MCF 10A (cell line): ENCODE measurements at regions not wholly inside any gene's neighbourhood (a gene's known extent, or its start where the extent isn't known, plus 50 kb on each side); places are given as distances from the start of the nearest gene placed in this dataset.

Source experiments
- BruUV-seq: library from RNA; stranded (reverse); fragments of 400-500 nt; replicated peaks from 2 replicates; lab custom pipeline; 2021; lab: Mats Ljungman, UMichigan
- CTCF ChIA-PET: fragments of 300-600 bp; sonication (Branson Sonifier 250); formaldehyde crosslinking; extraction: SDS; loops from one replicate; lab custom pipeline; 2021; ENCODE audit warnings: antibody characterized with exemption, inconsistent platforms; lab: Yijun Ruan, JAX
- POLR2A ChIA-PET: fragments of 300-600, 350-650 bp; sonication (Branson Sonifier 250); formaldehyde crosslinking; extraction: SDS; loops from one replicate; lab custom pipeline; 2020; ENCODE audit warnings: antibody characterized with exemption, inconsistent platforms; lab: Yijun Ruan, JAX
- DNase-seq: peaks from one replicate; pipeline ENCODE4 v3.0.0-alpha.2; 2018; ENCODE audit not compliant: unreplicated experiment
- H3K27ac Mint-ChIP-seq: one replicate; pipeline ENCODE4 v1.8.0; 2022; ENCODE audit warnings: mild to moderate bottlenecking, low read depth, mixed read lengths; ENCODE audit not compliant: unreplicated experiment
- H3K27me3 Mint-ChIP-seq: one replicate; pipeline ENCODE4 v1.8.0; 2022; ENCODE audit warnings: mixed read lengths; ENCODE audit not compliant: insufficient read depth, unreplicated experiment
- H3K36me3 Mint-ChIP-seq: one replicate; pipeline ENCODE4 v1.8.0; 2022; ENCODE audit warnings: mild to moderate bottlenecking, moderate library complexity, mixed read lengths; ENCODE audit not compliant: insufficient read depth, unreplicated experiment
- H3K4me1 Mint-ChIP-seq: one replicate; pipeline ENCODE4 v1.8.0; 2022; ENCODE audit warnings: mixed read lengths; ENCODE audit not compliant: insufficient read depth, unreplicated experiment
- H3K4me3 Mint-ChIP-seq: one replicate; pipeline ENCODE4 v1.8.0; 2022; ENCODE audit warnings: mild to moderate bottlenecking, moderate library complexity, mixed read lengths; ENCODE audit not compliant: unreplicated experiment
- H3K9me3 Mint-ChIP-seq: one replicate; pipeline ENCODE4 v1.8.0; 2022; ENCODE audit warnings: mixed read lengths; ENCODE audit not compliant: unreplicated experiment
- CTCF ChIP-seq: fragments of 200-600 bp; IDR thresholded peaks from one replicate; pipeline ENCODE4 v1.8.0; 2022; ENCODE audit warnings: antibody characterized with exemption, mild to moderate bottlenecking; ENCODE audit not compliant: unreplicated experiment
- intact Hi-C: fragments of 100-400 bp; cut with micrococcal nuclease; formaldehyde crosslinking; loops from 2 replicates; pipeline ENCODE4 v1.14.1; 2022

- ChIA-PET POLR2A (no interaction called here), CTCF (interaction anchor here (0.6 to 1.6 kb wide), 2 partner anchors 25 to 26 kb away, joined by 4 to 6 read pairs; no protein-coding TSS in a partner anchor)
- DNase-seq: no peak
- no peak for TF ChIP-seq CTCF
- peaks cover 8% of the 10 kb centered on the region for H3K9me3 Mint-ChIP-seq
- H3K36me3 Mint-ChIP-seq: no peaks in the 10 kb centered on the region
- H3K27me3 Mint-ChIP-seq: no peaks in the 10 kb centered on the region
- H3K4me3 Mint-ChIP-seq: no peak overlapping the region
- no peak overlapping the region for H3K27ac Mint-ChIP-seq
- intact Hi-C loops: no loop called here
- BruUV-seq: no TSS peak
- H3K4me1 Mint-ChIP-seq: no peaks in the 10 kb centered on the region
These were observed 134.9 kb upstream of the CDH5 start for GRCh38 chr16:66231452-66232160.

DNA sequence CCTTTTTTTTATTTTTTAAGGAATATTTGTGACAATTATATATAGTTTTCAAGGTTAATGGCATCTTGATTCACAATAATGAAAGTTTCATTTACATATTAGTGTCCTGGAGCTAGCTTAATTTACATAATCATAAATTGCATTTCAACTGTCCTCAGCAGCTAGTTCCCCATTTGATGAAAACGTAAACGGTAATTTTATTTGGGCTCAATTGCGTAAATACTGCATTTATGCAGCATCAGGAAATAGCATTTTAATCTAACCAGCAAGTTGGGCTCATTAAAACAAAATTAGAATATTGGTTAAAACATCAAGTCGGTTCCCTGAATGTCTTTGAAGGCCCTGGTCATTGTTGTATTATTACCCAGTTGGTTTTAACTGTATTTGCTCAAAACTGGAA lies 136.8 kb upstream of the CDH5 start:
- no TSS peak for BruUV-seq
- intact Hi-C loops: no loop called here
- Mint-ChIP-seq H3K36me3 (no peaks in the 10 kb centered on the region), H3K9me3 (peaks cover 15% of the 10 kb centered on the region), H3K27me3 (no peaks in the 10 kb centered on the region), H3K4me1 (no peaks in the 10 kb centered on the region), H3K4me3 (no peak overlapping the region), H3K27ac (no peak overlapping the region)
- CTCF ChIA-PET: interaction anchor here (0.8 to 0.9 kb wide), 2 partner anchors 42 to 114 kb away, joined by 3 read pairs; no protein-coding TSS in a partner anchor
- TF ChIP-seq CTCF: no peak
- DNase-seq: no peak
- POLR2A ChIA-PET: no interaction called here

GRCh38 chr16:66228792-66229191 lies 137.7 kb upstream of the CDH5 start:
- peaks cover 12% of the 10 kb centered on the region for H3K9me3 Mint-ChIP-seq
- no peaks in the 10 kb centered on the region for H3K27me3 Mint-ChIP-seq
- H3K36me3 Mint-ChIP-seq: no peaks in the 10 kb centered on the region
- ChIA-PET POLR2A (no interaction called here), CTCF (interaction anchor here (0.8 kb wide), 1 partner anchor 115 kb away, joined by 3 read pairs; no protein-coding TSS in a partner anchor)
- no peak overlapping the region for H3K27ac Mint-ChIP-seq
- peak; percentile 62 for DNase-seq
- intact Hi-C loops: no loop called here
- no TSS peak for BruUV-seq
- H3K4me3 Mint-ChIP-seq: no peak overlapping the region
- TF ChIP-seq CTCF: no peak
- H3K4me1 Mint-ChIP-seq: no peaks in the 10 kb centered on the region

DNA sequence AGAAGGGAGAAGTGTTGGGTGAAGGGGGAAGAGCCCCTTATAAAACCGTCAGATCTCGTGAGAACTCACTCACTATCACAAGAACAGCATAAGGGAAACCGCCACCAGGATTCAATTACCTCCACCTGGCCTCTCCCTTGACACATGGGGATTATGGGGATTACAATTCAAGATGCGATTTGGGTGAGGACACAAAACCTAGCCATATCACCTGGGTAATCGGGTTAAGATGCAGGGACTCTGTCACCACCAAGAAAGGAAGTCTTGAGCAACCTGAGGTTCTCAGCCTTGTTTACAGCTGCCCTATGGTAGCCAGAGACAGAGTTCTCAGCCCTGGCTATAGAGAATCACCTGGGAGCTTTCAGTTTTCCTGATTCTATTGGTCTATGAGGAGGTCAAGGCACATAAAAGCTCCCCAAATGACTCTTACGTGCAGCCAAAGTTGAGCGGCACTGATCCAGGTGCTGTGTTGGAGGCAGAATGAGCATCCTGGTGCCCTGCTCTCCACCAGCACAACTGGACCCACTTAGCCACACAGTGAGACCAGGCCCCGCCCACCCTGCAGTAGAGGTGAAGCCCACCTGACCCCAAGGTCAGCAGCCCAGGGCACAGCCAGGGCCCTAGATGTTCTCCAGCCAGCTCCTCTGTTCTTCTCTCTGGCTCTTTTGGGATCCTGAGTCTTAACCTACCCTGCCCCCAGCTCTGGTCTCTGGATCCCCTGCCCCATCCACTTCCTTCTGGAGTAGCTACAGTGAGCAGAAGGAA lies 138.5 kb upstream of the CDH5 start:
- DNase-seq: no peak
- Mint-ChIP-seq H3K27me3 (no peaks in the 10 kb centered on the region), H3K9me3 (peaks cover 8% of the 10 kb centered on the region), H3K27ac (no peak overlapping the region), H3K4me3 (no peak overlapping the region), H3K4me1 (no peaks in the 10 kb centered on the region), H3K36me3 (no peaks in the 10 kb centered on the region)
- intact Hi-C loops: no loop called here
- CTCF ChIA-PET: no interaction called here
- POLR2A ChIA-PET: no interaction called here
- no peak for TF ChIP-seq CTCF
- BruUV-seq: no TSS peak
